Sigmoid colon (tissue), 6 donors: ENCODE measurements at regions not wholly inside any gene's neighbourhood (a gene's known extent, or its start where the extent isn't known, plus 50 kb on each side); places are given as distances from the start of the nearest gene placed in this dataset.
"Not testable (repeated sequence)": the region's sequence is repeated elsewhere in the genome, so short reads cannot be mapped to it uniquely, and the experiment has no call there.

Experiments
- DNase-seq: peaks from one replicate; pipeline ENCODE4 v3.0.0-alpha.2; 2019
- H3K27ac ChIP-seq, 4 donors: fragments of 200-600 bp; sonication (generic); one replicate each; pipeline ENCODE4 v1.5.1; 2016 to 2019; ENCODE audit warnings: mild to moderate bottlenecking in 1 of 4
- H3K27me3 ChIP-seq, 3 donors: fragments of 200-600 bp; sonication (generic); one replicate each; pipeline ENCODE4 v1.5.1; 2019; ENCODE audit warnings: mild to moderate bottlenecking in 1 of 3
- H3K36me3 ChIP-seq, 4 donors: fragments of 200-600 bp; sonication (generic); one replicate each; pipeline ENCODE4 v1.5.1; 2016 to 2019
- H3K4me1 ChIP-seq, 4 donors: fragments of 200-600 bp; sonication (generic); one replicate each; pipeline ENCODE4 v1.5.1; 2017 to 2019
- H3K4me3 ChIP-seq, 4 donors: fragments of 200-600 bp; sonication (generic); one replicate each; pipeline ENCODE4 v1.5.1; 2017 to 2019; ENCODE audit warnings: mild to moderate bottlenecking in 2 of 4, moderate library complexity in 1 of 4
- H3K9me3 ChIP-seq, 4 donors: fragments of 200-600 bp in 3 of 4; sonication (generic) in 3 of 4; one replicate each; pipeline versions ENCODE4 v1.5.1 to v1.6.1; 2013 to 2019
- CTCF ChIP-seq, 4 experiments: fragments of 450-650 bp in 3 of 4; fragments of 200-600 bp in 1 of 4; IDR thresholded peaks; one replicate each; pipeline ENCODE4 v1.5.1; 2016 to 2019; ENCODE audit warnings: antibody characterized with exemption in 4 of 4, mild to moderate bottlenecking in 3 of 4, moderate library complexity in 2 of 4
- EP300 ChIP-seq, 4 donors: sonication (generic); formaldehyde crosslinking; IDR thresholded peaks; one replicate each; pipeline ENCODE4 v1.6.1; 2017; ENCODE audit warnings: antibody characterized with exemption in 4 of 4
- POLR2A ChIP-seq, 2 donors: fragments of 450-650 bp; IDR thresholded peaks; one replicate each; pipeline ENCODE4 v1.6.1; 2016; ENCODE audit warnings: antibody characterized with exemption in 2 of 2, mild to moderate bottlenecking in 2 of 2, moderate library complexity in 2 of 2
- POLR2AphosphoS5 ChIP-seq, 4 donors: sonication (generic); formaldehyde crosslinking; IDR thresholded peaks; one replicate each; pipeline ENCODE4 v1.6.1; 2017; ENCODE audit warnings: antibody characterized with exemption in 4 of 4
- WGBS, 2 donors: extraction: QIAGEN DNeasy Blood & Tissue Kit; methylation state at CpG; one replicate each; pipeline ENCODE4 v1.1.7; 2013; 5-methylcytosine and 5-hydroxymethylcytosine counted together
- intact Hi-C: fragments of 100-400 bp; cut with DNase I; formaldehyde crosslinking; loops from one replicate; pipeline ENCODE4 v1.15.1; 2023
- donor health status: healthy with polysubstance abuse.
- donor health status: healthy.

- intact Hi-C loops = no loop called here
- WGBS, 2 donors = 89 to 90% methylated on average over 1 of the region's 1 CpG
- no peaks in the 10 kb centered on the region for H3K36me3 ChIP-seq
Observed at GRCh38 chr5:74390306-74390637, 250.3 kb downstream of the ENC1 start.

GRCh38 chr5:74389531-74390305 is 250.8 kb downstream of the ENC1 start:
- no peak for DNase-seq
- Histone ChIP-seq H3K36me3 (no peaks in the 10 kb centered on the region), H3K27me3 (no peaks in the 10 kb centered on the region), H3K27ac (no peak overlapping the region), H3K4me1 (no peaks in the 10 kb centered on the region), H3K9me3 (no peaks in the 10 kb centered on the region), H3K4me3 (no peak overlapping the region)
- WGBS, 2 donors = 81 to 89% methylated on average over 2 of the region's 2 CpGs
- no peak for TF ChIP-seq CTCF (IDR thresholded peaks at IDR 0.05)
- no peak for TF ChIP-seq POLR2A (IDR thresholded peaks at IDR 0.05)
- no peak for TF ChIP-seq POLR2AphosphoS5 (IDR thresholded peaks at IDR 0.05)
- no peak for TF ChIP-seq EP300 (IDR thresholded peaks at IDR 0.05)
- intact Hi-C loops = no loop called here

More at GRCh38 chr5:74390306-74390637, 250.3 kb downstream of the ENC1 start:
- no peaks in the 10 kb centered on the region for H3K4me1 ChIP-seq
- no peak overlapping the region for H3K4me3 ChIP-seq
- H3K9me3 ChIP-seq = no peaks in the 10 kb centered on the region
- no peak for TF ChIP-seq CTCF (IDR thresholded peaks at IDR 0.05)
- TF ChIP-seq EP300 (IDR thresholded peaks at IDR 0.05) = no peak
- no peak for TF ChIP-seq POLR2A (IDR thresholded peaks at IDR 0.05)
- no peak for TF ChIP-seq POLR2AphosphoS5 (IDR thresholded peaks at IDR 0.05)
- H3K27ac ChIP-seq = no peak overlapping the region
- H3K27me3 ChIP-seq = no peaks in the 10 kb centered on the region
- no peak for DNase-seq

- 90 to 94% methylated on average over 2 of the region's 2 CpGs for WGBS, 2 donors
- H3K4me3 ChIP-seq, intact Hi-C loops: not testable (repeated sequence)
Observed at GRCh38 chr5:74388411-74388810, 252.1 kb downstream of the ENC1 start.

GRCh38 chr5:74386571-74387334 is 253.8 kb downstream of the ENC1 start:
- TF ChIP-seq CTCF (IDR thresholded peaks at IDR 0.05) = no peak
- no peak for TF ChIP-seq EP300 (IDR thresholded peaks at IDR 0.05)
- no peak for TF ChIP-seq POLR2AphosphoS5 (IDR thresholded peaks at IDR 0.05)
- no peak for TF ChIP-seq POLR2A (IDR thresholded peaks at IDR 0.05)
- no peak overlapping the region for H3K27ac ChIP-seq
- intact Hi-C loops = no loop called here
- WGBS, 2 donors = 90 to 93% methylated on average over 4 of the region's 4 CpGs
- no peaks in the 10 kb centered on the region for H3K36me3 ChIP-seq
- no peaks in the 10 kb centered on the region for H3K27me3 ChIP-seq
- no peak for DNase-seq
- H3K9me3 ChIP-seq = no peaks in the 10 kb centered on the region
- peaks cover 0 to 17% (median 4%) of the 10 kb centered on the region in 4 donors for H3K4me1 ChIP-seq
- H3K4me3 ChIP-seq = no peak overlapping the region

More at GRCh38 chr5:74388411-74388810, 252.1 kb downstream of the ENC1 start:
- not testable (repeated sequence) for H3K27me3 ChIP-seq, H3K36me3 ChIP-seq, DNase-seq, H3K9me3 ChIP-seq, H3K27ac ChIP-seq
- peaks cover 0 to 11% (median 3%) of the 10 kb centered on the region in 4 donors for H3K4me1 ChIP-seq

GRCh38 chr5:74384851-74385250 is 255.7 kb downstream of the ENC1 start:
- Histone ChIP-seq H3K4me1 (peaks cover 0 to 17% (median 4%) of the 10 kb centered on the region in 4 donors), H3K9me3 (no peaks in the 10 kb centered on the region), H3K27me3 (no peaks in the 10 kb centered on the region), H3K27ac (no peak overlapping the region), H3K36me3 (no peaks in the 10 kb centered on the region), H3K4me3 (no peak overlapping the region)
- intact Hi-C loops = no loop called here
- TF ChIP-seq CTCF (IDR thresholded peaks at IDR 0.05) = no peak
- no peak for TF ChIP-seq POLR2A (IDR thresholded peaks at IDR 0.05)
- TF ChIP-seq POLR2AphosphoS5 (IDR thresholded peaks at IDR 0.05) = no peak
- TF ChIP-seq EP300 (IDR thresholded peaks at IDR 0.05) = no peak
- no peak for DNase-seq
- 39 to 69% methylated on average over 2 of the region's 2 CpGs for WGBS, 2 donors
